HG03460 (cell line): ENCODE measurements at regions not wholly inside any gene's neighbourhood (a gene's known extent, or its start where the extent isn't known, plus 50 kb on each side); places are given as distances from the start of the nearest gene placed in this dataset.

Experiments used
- ATAC-seq: cut with Tn5 transposase; IDR thresholded peaks from one replicate; pipeline ENCODE4 v1.9.1; 2021; ENCODE audit not compliant: unreplicated experiment

DNA sequence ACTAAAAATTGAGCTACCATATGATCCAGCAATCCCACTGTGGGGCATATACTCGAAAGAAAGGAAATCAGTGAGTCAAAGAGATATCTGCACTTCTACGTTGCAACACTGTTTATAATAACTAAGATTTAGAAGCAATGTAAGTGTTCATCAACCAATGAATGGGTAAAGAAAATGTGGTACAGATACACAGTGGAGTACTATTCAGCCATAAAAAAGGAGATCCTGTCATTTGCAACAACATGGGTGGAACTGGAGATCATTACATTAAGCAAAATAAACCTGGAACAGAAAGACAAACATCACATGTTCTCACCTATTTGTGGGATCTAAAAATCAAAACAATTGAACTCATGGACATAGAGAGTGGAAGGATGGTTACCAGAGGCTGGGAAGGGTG is 385.0 kb upstream of the TRIB2 start:
- no peak for ATAC-seq

DNA sequence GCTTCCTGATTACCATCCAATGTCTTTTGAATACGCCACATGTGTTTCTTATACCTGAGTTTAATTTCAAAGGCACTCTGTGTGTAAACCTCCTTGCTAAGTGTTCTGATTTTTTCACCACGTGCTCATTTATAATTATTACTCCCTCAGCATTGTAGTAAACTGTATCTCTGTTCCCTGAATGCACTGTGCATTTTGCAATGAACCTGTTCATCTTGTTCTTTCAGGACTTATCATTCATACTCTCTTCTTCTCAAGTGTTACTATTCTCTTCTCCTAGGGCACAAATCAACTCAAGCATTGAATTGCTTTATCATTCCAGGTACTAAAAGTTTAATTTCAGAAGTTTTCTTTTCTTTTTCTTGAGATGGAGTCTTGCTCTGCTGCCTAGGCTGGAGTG is 383.4 kb upstream of the TRIB2 start:
- ATAC-seq = no peak

GRCh38 chr2:12334412-12334966 is 382.2 kb upstream of the TRIB2 start:
- ATAC-seq = no peak

DNA sequence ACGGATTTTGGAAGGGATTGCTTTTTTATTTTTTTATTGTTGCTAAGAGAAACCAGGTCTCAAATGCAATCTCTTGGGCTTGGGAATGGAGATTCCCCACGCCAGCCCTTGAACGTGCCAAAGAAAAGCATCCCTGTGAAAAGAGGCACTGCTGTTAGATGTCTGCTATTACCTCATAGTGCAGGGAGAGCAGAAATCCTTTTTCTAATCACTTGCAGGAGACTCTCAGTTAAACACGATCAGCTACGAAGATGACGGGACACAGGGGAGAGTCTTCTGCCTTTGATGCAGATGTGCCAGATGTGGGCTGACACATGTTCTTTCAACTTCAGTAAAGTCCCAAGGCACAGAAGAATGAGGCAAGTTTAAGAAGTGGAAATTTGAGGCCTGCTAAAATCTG is 381.6 kb upstream of the TRIB2 start:
- ATAC-seq = no peak

- ATAC-seq = no peak
Observed at GRCh38 chr2:12335995-12336394, 380.7 kb upstream of the TRIB2 start.

GRCh38 chr2:12338946-12339697 is 377.6 kb upstream of the TRIB2 start:
- no peak for ATAC-seq

GRCh38 chr2:12340164-12340563 is 376.6 kb upstream of the TRIB2 start:
- ATAC-seq = no peak

GRCh38 chr2:12341215-12341614 is 375.5 kb upstream of the TRIB2 start:
- no peak for ATAC-seq

GRCh38 chr2:12341920-12342319 is 374.8 kb upstream of the TRIB2 start:
- ATAC-seq = no peak

GRCh38 chr2:12343141-12343540 is 373.6 kb upstream of the TRIB2 start:
- no peak for ATAC-seq

- no peak for ATAC-seq
Observed at GRCh38 chr2:12347066-12347493, 369.7 kb upstream of the TRIB2 start.

DNA sequence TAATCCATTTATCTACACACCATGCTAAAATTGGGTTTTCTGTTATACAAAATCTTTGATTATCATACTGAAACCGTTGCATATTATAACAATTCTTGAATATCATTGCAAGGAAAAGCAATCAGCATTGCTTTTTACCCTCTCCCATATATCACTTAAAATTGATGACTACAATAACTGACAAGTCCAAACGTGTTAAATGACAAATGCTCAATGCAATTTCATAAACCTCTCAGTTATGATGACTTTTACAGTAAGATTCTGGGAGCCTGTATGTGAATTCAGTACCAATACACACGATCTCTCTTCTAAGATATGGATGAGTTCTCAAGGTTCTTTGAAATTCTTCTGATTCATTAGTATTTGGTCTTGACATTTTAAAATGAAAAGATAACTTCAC is 368.5 kb upstream of the TRIB2 start:
- ATAC-seq = no peak

GRCh38 chr2:12350821-12351220 is 365.9 kb upstream of the TRIB2 start:
- ATAC-seq = no peak

- ATAC-seq = no peak
Observed at GRCh38 chr2:12352889-12353288, 363.8 kb upstream of the TRIB2 start.

DNA sequence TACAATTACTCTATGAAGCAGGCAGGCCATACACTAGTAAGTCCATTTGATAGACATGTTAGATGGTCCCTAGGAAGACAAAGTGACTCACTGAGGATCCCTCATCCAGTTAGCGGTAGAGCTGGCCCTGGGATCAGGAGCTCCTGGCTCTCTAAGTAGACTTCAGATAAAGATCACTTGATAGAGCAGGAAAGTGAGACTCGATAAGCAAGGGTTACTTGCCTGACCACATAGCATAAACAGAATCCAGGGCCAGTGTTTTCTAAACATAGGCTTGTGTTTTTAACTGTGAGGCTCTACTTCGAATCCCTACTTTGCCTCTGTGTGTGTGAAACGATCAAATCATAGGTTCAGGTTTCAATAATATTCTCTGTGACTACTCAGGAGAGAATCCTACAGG is 355.2 kb upstream of the TRIB2 start:
- ATAC-seq = no peak

DNA sequence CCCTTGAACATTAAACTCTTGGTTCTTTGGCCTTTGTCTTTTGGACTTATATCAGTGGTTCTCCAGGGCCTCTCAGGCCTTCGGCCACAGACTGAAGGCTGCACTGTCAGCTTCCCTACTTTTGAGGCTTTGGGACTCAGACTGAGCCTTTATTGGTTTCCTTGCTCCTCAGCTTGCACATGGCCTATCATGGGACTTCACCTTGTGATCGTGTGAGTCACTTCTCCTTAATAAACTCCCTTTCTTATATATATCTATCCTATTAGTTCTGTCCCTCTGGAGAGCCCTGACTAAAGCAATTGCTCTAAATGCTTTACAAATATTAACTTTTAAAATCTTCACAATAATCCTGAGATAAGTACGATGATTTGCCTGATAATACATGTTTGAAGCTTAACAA is 353.6 kb upstream of the TRIB2 start:
- no peak for ATAC-seq

DNA sequence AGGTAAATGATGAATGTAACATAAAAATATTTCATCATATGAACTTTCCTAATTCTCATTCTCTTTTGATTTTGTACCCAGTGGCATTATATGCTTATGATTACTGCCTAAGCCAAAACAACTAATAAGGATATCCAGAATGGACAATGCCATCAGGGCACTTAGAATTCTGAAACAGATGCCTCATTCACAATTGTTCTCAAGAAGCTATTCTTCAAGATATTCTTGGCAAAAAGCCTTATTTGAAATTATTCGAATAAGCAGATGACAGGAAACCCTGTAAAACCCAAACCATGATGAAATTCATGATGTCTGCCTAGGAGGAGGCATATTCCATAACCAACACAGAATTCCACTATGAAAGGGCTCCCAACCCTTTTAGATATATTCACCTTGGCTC is 353.2 kb upstream of the TRIB2 start:
- no peak for ATAC-seq

DNA sequence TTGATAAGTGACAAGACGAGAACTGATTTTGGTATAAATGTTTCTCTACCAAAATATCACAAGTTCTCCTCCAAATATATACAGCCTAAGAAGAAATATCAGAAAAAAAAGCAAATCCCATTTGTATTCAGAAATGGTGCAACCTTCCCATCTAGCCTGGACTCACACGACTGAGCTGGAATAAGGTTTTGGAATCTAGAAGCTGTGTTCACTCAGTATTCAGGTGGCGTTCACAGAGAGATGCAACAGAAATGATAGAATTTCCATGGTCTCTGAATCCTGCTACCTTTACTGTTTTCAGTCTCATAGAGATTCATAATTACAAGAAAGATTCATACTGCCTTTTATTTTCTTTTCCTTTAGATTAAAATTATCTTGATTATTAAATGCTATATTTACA is 347.2 kb upstream of the TRIB2 start:
- ATAC-seq = no peak

DNA sequence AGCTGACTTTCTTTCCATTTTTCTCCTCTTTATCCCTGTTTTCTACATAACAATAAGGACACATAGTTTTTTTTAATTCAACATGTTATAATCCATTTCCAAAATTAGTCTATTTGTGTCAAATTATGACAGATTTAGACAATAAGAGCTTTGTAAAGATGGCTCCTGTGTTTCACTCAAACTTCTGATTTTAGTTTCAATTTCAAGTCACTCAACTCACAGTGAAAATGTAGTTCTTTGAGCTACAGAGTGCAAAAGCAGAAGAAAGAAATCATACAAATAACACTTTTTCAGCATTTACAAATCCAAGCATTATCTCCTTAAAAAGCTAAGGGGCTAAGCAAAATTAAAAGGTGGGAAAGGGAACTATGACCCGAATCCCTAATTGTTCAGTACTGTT is 340.7 kb upstream of the TRIB2 start:
- no peak for ATAC-seq

DNA sequence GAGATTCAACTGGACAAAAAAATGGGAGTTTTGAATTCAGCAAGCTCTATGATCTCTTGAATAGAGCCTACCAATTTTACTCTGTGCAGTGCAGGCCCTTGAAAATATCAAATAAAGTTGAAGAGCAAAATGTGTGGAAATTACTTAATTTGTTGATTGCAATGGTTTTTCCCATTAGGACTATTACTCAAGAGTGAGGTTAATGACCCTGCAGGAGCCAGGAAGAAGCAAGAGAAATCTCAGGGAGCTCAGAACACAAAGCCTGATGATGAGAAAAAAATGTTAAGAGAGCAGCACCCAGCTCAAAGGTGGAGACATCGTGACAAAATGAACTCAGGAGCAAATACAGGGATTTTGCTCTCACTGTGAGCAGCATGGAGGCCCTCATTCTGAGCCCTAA is 337.6 kb upstream of the TRIB2 start:
- no peak for ATAC-seq

GRCh38 chr2:12381543-12382325 is 335.0 kb upstream of the TRIB2 start:
- ATAC-seq = no peak

GRCh38 chr2:12382366-12382765 is 334.4 kb upstream of the TRIB2 start:
- ATAC-seq = no peak
